GM18870 (cell line): ENCODE measurements at regions not wholly inside any gene's neighbourhood (a gene's known extent, or its start where the extent isn't known, plus 50 kb on each side); places are given as distances from the start of the nearest gene placed in this dataset.

Experiments
- ATAC-seq: cut with Tn5 transposase; IDR thresholded peaks from one replicate; pipeline ENCODE4 v1.9.1; 2021; ENCODE audit warnings: moderate library complexity; ENCODE audit not compliant: unreplicated experiment

- ATAC-seq: no peak
These were observed 105.3 kb downstream of the SLC6A15 start for GRCh38 chr12:84807249-84807648.

- ATAC-seq: no peak
These were observed 107.1 kb downstream of the SLC6A15 start for GRCh38 chr12:84805474-84805858.

- ATAC-seq: no peak
These were observed 107.7 kb downstream of the SLC6A15 start for GRCh38 chr12:84804691-84805473.

- ATAC-seq: no peak
These were observed 108.9 kb downstream of the SLC6A15 start for GRCh38 chr12:84803661-84804060.

GRCh38 chr12:84802161-84802560 is 110.4 kb downstream of the SLC6A15 start:
- no peak for ATAC-seq

- no peak for ATAC-seq
These were observed 118.8 kb downstream of the SLC6A15 start for GRCh38 chr12:84793558-84794367.

- ATAC-seq: no peak
These were observed 121.2 kb downstream of the SLC6A15 start for GRCh38 chr12:84791444-84791843.

- no peak for ATAC-seq
These were observed 123.4 kb downstream of the SLC6A15 start for GRCh38 chr12:84789184-84789583.

- no peak for ATAC-seq
These were observed 125.3 kb downstream of the SLC6A15 start for GRCh38 chr12:84787253-84787652.

GRCh38 chr12:84786622-84787021 is 126.0 kb downstream of the SLC6A15 start:
- ATAC-seq: no peak

GRCh38 chr12:84785951-84786350 is 126.6 kb downstream of the SLC6A15 start:
- no peak for ATAC-seq

- no peak for ATAC-seq
These were observed 127.3 kb downstream of the SLC6A15 start for GRCh38 chr12:84785281-84785680.

GRCh38 chr12:84779169-84779568 is 133.4 kb downstream of the SLC6A15 start:
- no peak for ATAC-seq

GRCh38 chr12:84772281-84772680 is 140.3 kb downstream of the SLC6A15 start:
- no peak for ATAC-seq

- no peak for ATAC-seq
These were observed 145.5 kb downstream of the SLC6A15 start for GRCh38 chr12:84767079-84767478.

- ATAC-seq: no peak
These were observed 146.2 kb downstream of the SLC6A15 start for GRCh38 chr12:84766375-84766774.

GRCh38 chr12:84764001-84764400 is 148.6 kb downstream of the SLC6A15 start:
- no peak for ATAC-seq

GRCh38 chr12:84763107-84763506 is 149.5 kb downstream of the SLC6A15 start:
- ATAC-seq: no peak

GRCh38 chr12:84760091-84760865 is 152.3 kb downstream of the SLC6A15 start:
- ATAC-seq: no peak

- ATAC-seq: no peak
These were observed 154.6 kb downstream of the SLC6A15 start for GRCh38 chr12:84757978-84758377.

GRCh38 chr12:84756961-84757360 is 155.6 kb downstream of the SLC6A15 start:
- ATAC-seq: no peak
